Activated CD4-positive, alpha-beta T cell treated with anti-CD3 and anti-CD28 coated beads, Interleukin-2, amount 50 U/mL, for 1 hour (primary cell): ENCODE measurements at regions not wholly inside any gene's neighbourhood (a gene's known extent, or its start where the extent isn't known, plus 50 kb on each side); places are given as distances from the start of the nearest gene placed in this dataset.
"Not testable (repeated sequence)": the region's sequence is repeated elsewhere in the genome, so short reads cannot be mapped to it uniquely, and the experiment has no call there.

Experiments used
- DNase-seq: peaks from one replicate; pipeline ENCODE4 v3.0.0-alpha.2; 2020

DNA sequence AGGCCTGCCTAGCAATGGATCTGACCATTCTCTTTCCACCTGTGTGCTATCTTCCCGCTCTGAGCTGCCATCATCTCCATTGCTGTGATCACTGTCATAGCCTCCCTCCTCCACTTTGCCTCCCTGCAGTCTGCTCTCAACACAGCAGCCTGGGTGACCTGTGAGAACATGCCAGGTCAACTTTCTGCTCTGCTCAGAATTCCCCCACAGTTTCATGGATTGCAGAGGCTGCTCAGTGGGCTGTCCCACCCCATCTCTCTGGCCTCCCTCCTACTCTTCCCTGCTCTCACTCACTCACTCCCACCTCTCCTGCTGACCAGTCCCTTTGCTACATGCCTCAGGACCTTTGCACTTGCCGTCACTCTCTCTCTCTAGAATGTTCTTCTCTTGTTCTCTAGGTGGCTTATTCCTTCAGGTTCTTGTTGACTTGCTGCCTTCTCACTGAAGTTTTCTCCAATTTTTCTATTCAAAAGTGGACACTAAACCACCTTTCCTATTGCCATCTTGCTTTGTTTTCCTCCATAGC lies 159.9 kb downstream of the CD83 start:
- DNase-seq = no peak

DNA sequence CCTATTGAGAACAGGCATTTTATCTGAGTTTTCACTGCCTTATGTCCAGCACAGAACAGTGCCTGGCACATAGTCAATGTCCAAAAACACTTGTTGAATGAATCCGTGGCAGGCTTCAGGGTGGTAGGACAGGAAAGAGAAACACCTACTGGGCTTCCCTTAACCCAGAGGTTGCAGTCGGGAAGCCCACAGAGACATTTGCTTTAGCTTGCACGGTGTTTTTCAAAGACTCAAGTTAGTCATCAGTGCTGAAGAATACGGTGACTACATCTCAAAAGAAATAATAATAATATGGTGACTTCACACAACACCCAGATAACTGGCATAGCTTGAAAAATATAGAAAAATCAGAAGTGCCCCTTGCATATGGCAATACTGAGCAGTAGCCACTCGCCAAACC lies 160.4 kb downstream of the CD83 start:
- DNase-seq = no peak

DNA sequence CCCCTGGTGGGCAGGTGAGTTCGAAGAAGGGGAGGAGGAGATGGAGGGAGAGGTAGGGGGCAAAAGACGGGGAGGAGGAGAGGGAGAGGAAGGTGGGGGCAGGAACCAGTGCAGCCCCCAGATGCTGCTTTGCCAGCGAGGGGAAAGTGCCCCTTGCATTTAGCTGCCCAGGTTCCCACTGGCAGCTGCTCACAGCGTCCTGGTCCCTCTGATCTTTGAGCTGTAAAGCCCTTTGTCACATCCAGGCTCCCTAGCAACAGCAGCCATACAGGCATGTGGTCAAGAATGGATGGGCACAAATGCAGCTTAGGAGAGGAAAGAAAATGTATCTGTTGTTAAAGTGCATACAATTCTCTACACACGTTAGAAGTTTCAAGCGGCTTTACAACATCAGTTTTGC lies 160.9 kb downstream of the CD83 start:
- DNase-seq = no peak

DNA sequence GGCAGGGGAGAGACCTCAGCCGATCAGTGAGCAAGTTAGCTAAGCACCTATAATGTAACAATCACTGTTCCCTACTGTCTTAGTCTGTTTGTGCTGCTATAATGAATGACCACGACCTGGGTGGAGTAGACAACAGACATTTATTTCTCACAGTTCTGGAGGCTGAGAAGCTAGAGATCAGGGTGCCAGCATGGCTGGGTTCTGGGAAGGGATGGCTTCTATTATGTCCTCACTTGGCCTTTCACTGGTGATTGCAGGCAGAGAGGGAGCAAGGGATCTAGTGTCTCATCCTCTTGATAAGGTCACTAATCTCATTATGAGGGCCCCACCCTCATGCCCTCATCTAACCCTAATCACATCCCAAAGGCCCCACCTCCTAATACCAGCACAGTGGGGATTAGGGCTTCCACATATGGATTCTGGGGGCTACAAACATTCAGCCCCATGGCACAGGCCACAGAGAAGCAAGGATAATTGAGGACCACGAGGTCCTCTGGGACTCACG lies 162.5 kb downstream of the CD83 start:
- DNase-seq = no peak

DNA sequence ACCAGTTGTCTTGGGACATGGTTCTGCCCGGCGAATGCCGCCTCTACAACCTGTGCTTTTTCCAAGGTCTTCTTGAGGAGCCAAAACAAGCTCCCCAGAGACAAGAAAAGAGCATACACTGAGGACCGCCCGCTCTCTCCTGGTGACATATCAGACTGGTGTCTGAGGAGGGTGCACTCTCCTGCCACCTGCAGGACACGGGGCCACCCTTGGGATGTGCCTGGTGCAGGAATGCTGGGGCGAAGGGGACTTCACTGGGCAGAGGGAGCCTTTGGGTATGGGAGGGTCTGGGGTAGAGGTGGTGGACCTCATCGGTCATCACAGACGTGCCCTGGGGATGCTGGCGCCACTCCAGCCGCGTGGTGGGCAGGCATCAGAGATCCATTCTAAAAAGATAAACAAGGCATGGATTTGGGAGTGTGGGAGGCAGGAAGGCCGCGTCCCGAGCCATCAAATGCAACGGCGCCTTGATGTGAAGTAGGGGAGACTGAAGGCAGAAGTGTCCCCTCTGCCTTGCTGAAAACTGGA lies 163.3 kb downstream of the CD83 start:
- DNase-seq = no peak

DNA sequence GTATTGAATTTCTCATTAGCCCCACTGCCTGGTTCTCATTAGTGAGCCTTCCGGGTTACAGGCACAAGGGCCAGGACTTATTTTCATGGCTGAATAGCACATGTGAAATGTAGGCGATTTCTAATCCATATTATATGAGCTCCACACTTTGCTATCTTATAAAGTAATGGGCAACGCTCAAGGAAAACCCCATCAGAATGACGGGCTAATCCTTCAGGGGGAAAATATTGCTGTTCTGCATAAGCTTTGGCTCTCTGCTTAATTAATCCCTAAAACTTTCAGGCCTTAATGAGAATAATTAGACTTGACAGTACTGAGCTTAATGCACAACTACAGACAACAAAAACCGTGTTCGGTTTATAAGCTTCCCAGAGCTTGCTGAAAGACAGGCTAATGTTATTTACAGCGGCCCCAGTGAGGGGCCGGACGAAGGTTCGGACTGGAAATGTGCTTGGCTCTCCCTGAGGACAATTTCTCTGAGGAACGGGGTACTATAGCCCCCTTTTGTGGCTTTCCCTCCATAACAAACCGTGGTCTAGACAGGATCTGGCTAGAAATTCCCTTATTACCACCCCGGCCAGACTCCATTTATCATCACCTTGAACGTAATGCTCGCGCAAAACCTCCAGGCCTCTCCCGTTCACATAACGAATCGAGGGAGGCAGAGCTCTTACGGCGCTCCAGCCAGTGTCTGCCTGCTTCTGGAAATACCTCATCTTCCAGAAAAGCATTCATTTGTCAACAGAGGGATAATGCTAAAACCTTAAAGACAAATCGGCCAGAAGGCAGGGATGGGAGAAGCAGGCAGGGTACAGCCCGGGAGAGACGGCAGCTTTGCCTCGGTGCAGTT lies 164.5 kb downstream of the CD83 start:
- no peak for DNase-seq

DNA sequence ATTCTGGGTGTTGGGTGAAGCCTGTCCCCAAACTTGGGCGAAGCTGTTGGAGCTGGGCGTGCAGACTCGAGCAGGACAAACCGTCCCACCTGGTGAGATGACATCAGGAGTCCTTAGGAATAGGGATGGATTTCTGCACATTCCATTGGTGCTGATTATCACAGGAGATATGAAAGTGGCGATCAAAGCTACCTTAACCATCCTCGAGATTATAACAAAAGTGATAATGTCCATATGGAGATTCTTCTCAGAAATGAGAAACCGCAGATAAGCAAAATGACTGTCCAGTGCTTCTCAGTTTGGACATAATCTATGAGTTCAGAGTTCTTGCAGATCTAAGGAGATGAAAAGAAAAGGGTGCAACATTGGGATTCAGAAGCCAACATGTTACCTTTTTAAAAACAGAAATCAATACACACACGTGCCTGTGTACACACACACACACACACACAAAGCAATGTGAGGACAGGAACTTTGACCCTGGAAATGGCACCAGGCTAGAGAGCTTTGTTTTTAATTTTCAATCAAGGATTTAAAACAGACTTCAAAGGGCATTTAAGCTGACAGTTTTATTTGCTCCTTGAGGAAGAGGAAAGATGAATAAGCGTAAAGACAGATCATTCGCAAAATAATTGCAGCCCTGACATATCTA lies 165.4 kb downstream of the CD83 start:
- DNase-seq = no peak

DNA sequence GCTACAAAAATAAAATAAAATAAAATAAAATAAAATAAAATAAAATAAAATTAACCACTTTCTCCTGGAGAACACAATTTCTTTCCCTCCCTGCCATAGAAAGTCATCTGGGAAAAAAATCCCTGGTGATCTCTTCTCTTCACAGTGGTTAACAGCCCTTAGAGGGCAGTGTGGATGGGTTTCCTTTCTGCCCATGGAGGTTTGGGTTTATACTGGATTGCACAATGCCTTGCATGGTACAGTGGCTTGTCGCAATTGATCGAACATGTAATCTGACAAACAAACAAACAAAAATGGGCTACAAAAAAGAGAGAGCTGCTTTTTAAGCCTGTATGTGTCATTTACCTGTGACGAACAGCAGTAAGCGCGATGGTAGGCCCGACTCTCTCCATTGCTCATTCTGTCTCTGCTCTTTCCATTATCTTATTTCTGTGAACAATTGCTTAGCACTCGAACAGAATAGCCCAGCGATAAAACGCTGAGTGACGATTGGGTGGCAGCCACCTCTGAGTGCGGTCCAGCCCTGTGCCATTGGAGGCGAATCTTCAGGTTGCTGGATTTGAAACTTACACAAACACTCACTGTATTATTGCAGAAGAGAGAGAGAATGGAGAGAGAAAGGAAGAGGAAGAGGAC lies 166.1 kb downstream of the CD83 start:
- DNase-seq = no peak

DNA sequence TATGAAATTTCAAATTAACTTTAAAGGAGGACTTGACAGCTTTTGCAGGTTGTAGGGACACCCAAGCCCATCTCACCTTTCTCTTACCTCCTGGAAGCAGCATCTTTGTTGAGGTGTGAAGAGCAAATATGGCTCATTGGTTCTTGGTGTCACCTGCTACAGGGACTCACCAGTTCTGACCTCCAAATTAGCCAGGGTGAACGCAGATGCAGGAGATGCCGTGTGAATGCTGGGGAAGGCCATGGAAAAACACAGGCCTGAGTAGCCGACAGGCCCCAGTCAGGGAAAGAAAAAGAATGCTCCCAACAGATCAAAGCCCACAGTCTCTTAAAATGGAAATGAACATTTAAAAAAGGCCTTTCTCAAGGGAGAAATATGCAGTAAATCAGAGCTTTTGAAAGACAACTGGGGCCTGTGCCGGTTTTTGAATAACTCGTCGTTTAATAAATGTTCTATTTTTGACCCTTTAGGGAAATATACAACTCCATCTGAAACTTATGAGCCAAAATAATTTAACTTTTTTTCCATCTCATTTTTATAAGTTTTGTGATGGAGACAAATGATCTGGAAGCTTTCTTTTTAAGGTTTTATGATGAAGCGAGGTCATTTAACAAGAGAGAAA lies 167.5 kb downstream of the CD83 start:
- no peak for DNase-seq

DNA sequence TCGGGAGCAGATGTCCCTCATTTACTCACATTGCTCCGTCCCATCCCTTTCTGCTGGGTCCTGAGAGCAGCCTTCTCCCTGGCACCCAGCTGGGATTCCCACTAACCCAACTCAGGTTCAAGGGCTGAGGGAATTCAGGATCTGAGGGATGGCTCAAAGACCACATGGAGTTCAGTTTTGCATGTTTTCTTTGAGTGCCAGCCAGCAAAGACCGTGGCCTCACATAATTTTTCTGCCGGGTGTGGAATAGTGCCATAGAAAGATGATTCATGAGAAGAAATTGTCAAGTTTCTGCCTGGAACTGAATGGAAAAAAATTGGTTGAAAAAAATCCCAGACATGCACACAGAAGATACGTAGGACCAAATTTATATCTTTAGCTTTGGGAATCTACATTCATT lies 168.6 kb downstream of the CD83 start:
- DNase-seq = no peak

DNA sequence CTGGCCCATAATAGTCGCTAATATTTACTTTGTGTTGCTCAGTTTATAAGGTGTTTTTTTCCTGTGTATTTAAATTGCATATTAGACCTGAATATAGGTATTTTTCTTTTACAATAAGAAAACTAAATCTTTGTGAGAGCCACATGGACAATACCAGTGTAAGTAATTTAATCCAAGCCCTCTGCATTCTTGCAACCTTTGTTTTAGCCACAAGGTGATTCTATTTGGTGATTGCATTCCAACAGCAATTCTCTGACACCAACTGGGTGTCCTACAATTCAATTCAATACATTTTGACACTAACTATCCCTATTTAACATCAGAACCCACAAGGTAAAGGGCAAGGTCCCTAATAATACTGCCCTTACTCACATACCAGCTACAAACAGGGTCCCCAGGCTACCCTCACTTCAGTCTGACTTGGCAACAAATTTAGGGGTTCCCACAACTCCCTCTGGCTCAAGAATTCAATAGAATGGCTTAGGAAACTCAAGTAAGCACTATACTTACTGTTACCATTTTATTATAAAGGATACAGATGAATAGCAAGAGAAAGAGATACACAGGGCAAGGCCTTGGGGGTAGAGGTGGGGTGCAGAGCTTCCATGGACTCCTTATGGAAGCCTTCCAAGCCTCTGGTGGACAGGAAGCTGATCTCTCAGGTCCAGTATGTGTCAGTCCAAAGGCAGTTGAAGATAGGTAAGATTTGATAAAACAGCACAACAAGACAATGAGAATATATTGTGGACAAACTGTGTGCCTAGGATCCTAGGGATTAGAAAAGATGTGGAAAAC lies 169.3 kb downstream of the CD83 start:
- no peak for DNase-seq

DNA sequence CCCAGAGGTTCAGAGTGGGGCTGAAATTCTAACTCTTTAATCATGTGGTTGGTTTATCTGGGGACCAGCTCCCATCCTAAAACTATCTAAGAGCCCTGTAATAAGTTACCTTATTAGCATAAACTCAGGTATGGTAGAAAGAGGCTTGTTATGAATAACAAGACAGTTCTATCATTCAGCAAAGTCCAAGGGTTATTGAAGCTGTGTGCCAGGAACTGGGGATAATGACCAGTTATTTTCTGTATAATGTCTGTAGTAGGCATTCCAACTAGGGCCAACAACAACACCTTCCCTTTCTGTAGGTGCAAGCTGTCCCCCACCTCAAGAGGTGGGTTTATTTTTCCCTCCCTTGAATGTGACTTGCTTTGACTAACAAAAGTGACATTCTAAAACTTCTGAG lies 170.1 kb downstream of the CD83 start:
- no peak for DNase-seq

DNA sequence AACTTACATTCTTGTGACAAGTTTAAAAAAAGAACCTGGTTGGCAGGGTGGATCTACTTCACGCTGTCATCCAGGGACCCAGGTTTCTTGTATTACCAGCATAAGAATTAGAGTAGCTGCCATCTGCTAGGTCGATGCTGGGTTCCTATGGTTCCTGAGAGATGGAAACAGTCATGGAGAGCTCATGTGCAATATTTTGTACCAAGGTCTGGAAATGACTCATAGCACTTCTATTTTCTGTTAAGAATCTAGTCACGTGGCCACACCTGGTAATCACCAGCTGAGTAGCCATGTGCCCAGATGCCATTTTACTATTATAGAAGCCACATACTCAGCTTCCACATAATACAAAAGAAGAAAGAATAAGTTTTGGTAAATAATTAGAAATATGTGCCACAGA lies 171.3 kb downstream of the CD83 start:
- DNase-seq = no peak

DNA sequence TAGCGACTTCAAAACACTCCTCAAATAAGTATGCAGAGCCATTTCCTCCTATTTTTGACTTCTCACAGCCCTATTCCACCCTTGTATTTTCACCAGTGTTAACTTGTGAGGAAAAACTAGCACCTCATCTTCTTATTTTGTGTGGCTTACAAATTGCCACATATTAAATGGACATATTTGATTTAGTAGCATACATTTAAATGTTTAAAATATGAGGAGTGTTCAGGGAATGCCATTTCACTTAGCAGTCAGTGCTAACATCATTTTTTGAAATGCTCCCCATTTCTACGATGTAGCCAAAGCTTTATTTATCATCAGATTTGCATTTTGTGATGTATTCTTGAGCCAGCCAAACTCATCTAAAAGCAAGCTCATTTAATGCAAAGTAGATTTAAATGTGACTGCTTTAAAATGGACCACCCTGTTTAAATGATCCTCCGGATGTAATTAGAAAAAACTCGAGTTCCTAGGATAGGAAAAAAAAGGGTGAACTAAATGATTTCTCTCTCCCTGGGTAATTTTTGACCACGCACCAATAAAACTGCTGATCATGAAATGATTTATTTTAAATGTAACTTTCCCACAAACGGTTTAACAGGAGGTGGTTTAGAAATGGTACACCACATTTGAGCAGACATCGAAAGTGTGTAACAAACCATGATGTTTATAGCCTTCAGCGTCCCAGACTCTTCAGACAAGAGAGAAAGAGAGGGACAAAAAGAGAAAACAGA lies 172.6 kb downstream of the CD83 start:
- no peak for DNase-seq

DNA sequence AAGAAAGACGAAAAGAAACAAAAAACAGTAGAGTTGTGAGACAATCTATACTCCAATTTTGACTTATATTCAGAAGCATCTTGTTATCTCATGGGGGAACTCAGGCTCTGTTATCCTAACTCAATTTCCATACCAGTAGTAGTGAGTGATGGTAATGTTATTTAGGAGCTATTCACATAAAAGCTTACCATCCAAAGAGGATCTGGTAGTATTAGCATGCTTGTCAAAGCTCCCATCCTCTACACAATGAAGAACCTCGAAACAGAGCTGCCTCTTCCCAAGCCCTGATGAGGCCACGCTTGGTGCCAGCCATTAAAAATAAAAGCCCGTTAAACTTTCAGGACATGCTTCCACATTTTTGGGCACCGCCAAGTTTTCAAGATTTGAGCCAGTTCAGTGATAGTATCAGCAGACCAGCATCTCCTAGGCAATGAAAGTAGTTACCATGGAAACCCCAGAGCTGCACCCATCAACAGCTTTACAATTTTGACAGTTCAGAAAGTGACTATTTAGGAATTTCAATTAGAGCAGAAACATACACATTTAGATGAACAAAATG lies 173.3 kb downstream of the CD83 start:
- no peak for DNase-seq

DNA sequence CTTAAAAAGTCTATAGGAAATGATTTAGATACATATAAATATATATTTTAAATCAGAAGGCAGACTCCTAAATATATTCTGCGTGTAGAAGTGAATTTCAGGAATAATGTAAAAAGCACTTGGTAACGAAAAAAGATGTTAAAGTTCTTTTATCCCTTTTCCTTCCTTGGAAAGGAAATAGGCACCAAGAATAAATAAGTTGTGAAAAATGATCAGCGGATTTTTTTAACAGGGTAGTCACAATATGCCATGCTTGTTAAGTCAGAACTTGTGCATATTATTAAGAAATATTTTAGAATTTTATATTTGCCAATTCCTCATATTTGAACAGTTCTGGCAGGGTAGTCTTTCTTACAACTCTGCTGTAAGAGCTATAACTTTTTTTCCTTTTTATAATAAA lies 173.8 kb downstream of the CD83 start:
- DNase-seq = no peak

DNA sequence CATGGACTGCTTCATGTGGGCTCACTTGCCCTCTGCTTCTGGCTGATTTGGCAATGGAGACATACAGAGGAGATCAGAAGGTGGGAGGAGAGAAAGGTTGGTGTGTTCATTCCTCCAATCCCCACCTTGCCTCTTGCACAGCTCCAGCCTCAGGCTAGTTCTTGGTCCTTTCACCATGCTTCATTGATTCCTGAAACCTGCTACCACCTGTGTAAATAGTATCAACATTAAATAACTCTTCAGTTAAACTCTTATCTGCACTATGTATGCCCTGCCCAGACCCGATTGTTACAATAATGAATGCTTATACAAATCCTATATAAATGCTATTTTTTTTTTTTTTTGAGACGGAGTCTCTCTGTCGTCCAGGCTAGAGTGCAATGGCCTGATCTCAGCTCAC lies 174.5 kb downstream of the CD83 start:
- DNase-seq = no peak

DNA sequence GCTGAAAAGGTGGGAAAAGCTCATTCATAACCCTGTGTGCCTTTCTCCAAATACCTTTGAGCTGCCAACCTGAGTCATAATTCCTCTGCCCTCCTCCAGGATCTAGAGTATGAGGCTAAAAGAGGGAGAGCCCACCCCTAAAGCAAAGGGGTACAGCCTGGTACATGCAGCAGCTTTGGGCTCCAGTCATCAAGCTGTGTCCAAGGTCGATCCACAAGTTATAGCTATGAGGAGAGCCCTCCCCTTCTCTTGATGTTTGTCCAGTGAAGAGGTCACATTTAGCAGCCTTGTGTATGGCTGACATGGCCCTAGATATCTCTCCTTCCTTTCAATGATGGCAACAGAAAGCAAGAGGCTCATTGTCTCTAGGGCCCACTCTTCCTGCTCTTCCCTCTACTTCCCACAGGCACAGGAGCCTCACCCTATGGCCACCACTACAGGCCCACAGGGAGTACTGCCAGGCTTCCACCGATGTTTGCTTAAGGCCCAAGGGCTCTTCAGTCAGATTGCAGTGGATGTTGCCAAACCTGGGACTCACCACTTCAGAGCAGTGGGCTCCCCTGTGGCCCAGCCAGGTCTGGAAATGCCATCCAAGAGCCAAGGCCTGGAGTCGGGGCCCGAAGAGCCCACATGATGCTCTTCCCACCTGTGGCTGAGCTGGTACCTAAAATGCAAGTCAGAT lies 176.8 kb downstream of the CD83 start:
- DNase-seq = no peak

DNA sequence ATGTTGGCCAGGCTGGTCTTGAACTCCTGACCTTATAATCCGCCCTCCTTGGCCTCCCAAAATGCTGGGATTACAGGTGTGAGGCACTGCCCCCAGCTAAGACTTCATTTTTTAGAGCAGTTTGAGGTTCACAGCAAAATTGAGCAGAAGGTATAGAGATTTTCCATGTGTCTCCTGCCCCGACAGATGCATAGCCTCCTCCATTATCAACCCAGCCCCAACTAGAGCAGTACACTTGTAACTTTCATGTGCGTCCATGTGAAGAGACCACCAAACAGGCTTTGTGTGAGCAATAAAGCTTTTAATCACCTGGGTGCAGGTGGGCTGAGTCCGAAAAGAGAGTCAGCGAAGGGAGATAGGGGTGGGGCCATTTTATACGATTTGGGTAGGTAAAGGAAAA lies 179.1 kb downstream of the CD83 start:
- DNase-seq = not testable (repeated sequence)

DNA sequence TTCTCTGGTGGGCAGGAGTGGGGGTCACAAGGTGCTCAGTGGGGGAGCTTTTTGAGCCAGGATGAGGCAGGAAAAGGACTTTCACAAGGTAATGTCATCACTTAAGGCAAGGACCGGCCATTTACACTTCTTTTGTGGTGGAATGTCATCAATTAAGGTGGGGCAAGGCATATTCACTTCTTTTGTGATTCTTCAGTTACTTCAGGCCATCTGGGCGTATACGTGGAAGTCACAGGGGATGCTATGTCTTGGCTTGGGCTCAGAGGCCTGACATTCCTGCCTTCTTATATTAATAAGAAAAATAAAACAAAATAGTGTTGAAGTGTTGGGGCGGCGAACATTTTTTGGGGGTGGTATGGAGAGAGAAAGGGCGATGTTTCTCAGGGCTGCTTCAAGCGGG lies 179.5 kb downstream of the CD83 start:
- not testable (repeated sequence) for DNase-seq
